Glutamatergic neuron (in vitro differentiated cells): ENCODE measurements at regions not wholly inside any gene's neighbourhood (a gene's known extent, or its start where the extent isn't known, plus 50 kb on each side); places are given as distances from the start of the nearest gene placed in this dataset.

Source experiments
- DNase-seq: peaks from one replicate; pipeline ENCODE4 v3.0.0; 2022
- H3K27ac Mint-ChIP-seq: one replicate; pipeline ENCODE4 v1.8.0; 2020; ENCODE audit warnings: mild to moderate bottlenecking, mixed read lengths, inconsistent platforms; ENCODE audit not compliant: unreplicated experiment
- H3K27me3 Mint-ChIP-seq: one replicate; pipeline ENCODE4 v1.8.0; 2020; ENCODE audit warnings: mild to moderate bottlenecking, moderate library complexity, mixed read lengths, inconsistent platforms; ENCODE audit not compliant: unreplicated experiment
- H3K36me3 Mint-ChIP-seq: one replicate; pipeline ENCODE4 v1.8.0; 2020; ENCODE audit warnings: mild to moderate bottlenecking, mixed read lengths, inconsistent platforms; ENCODE audit not compliant: unreplicated experiment
- H3K4me1 Mint-ChIP-seq: one replicate; pipeline ENCODE4 v1.8.0; 2020; ENCODE audit warnings: mild to moderate bottlenecking, low read depth, mixed read lengths, inconsistent platforms; ENCODE audit not compliant: unreplicated experiment
- H3K4me3 Mint-ChIP-seq: one replicate; pipeline ENCODE4 v1.8.0; 2020; ENCODE audit warnings: mild to moderate bottlenecking, mixed read lengths, inconsistent platforms; ENCODE audit not compliant: unreplicated experiment
- H3K9me3 Mint-ChIP-seq: one replicate; pipeline ENCODE4 v1.8.0; 2020; ENCODE audit warnings: mild to moderate bottlenecking, moderate library complexity, mixed read lengths, inconsistent platforms; ENCODE audit not compliant: unreplicated experiment
- CTCF ChIP-seq: fragments of 200-600 bp; sonication (generic); IDR thresholded peaks from one replicate; pipeline ENCODE4 v1.5.0; 2021; ENCODE audit not compliant: partially characterized antibody, unreplicated experiment

- Mint-ChIP-seq H3K4me1 (no peaks in the 10 kb centered on the region), H3K27ac (no peak overlapping the region), H3K27me3 (no peaks in the 10 kb centered on the region), H3K36me3 (no peaks in the 10 kb centered on the region), H3K9me3 (no peaks in the 10 kb centered on the region), H3K4me3 (no peak overlapping the region)
- TF ChIP-seq CTCF = no peak
- no peak for DNase-seq
Observed at GRCh38 chr18:45439851-45440645, 175.2 kb upstream of the SLC14A2 start.

DNA sequence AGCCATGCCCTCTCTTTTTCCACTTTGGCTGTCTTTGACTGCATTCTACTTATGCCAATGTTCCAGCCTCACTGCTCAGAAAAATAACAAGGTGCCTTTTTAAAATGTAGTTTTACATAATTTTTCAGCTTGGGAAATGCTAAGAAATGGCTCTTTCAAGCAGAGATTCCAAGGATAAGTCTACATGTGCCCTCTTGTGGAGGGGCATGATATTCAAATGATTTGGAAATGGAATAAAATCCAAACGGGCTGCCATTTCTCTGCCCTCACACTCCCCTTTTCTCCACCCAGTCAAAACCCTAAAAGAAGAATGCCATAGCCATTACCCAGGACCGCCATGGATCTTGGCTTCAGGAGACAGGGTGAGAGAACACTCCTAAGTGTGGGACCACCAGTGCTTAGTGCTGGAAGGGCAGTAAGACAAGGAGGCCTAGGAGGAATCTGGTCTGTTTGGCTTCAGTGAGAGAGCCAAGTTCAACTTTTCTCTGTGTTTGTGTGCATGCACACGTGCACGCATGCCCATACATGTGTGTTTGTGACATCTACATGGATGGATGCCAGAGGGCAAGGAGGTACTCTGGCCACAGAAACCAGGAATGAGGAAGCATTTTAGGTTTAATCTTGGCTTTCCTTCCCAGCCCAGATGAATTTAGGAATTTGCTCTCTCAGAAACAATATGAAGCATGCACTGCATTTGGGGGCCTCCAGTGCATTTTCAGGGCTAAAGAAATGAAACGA is 174.0 kb upstream of the SLC14A2 start:
- Mint-ChIP-seq H3K27ac (no peak overlapping the region), H3K36me3 (no peaks in the 10 kb centered on the region), H3K9me3 (no peaks in the 10 kb centered on the region), H3K27me3 (no peaks in the 10 kb centered on the region), H3K4me3 (no peak overlapping the region), H3K4me1 (peaks cover 2% of the 10 kb centered on the region)
- DNase-seq = no peak
- no peak for TF ChIP-seq CTCF

GRCh38 chr18:45444040-45444439 is 171.2 kb upstream of the SLC14A2 start:
- H3K9me3 Mint-ChIP-seq = peaks cover 7% of the 10 kb centered on the region
- no peak overlapping the region for H3K4me3 Mint-ChIP-seq
- TF ChIP-seq CTCF = no peak
- peaks cover 4% of the 10 kb centered on the region for H3K27me3 Mint-ChIP-seq
- H3K27ac Mint-ChIP-seq = no peak overlapping the region
- peaks cover 19% of the 10 kb centered on the region for H3K4me1 Mint-ChIP-seq
- DNase-seq = no peak
- no peaks in the 10 kb centered on the region for H3K36me3 Mint-ChIP-seq

GRCh38 chr18:45447355-45448265 is 167.7 kb upstream of the SLC14A2 start:
- peaks cover 9% of the 10 kb centered on the region for H3K9me3 Mint-ChIP-seq
- peak overlapping the region; percentile 84 for H3K27ac Mint-ChIP-seq
- no peak for DNase-seq
- peaks cover 6% of the 10 kb centered on the region for H3K27me3 Mint-ChIP-seq
- no peaks in the 10 kb centered on the region for H3K36me3 Mint-ChIP-seq
- no peak for TF ChIP-seq CTCF
- H3K4me1 Mint-ChIP-seq = peaks cover 34% of the 10 kb centered on the region
- peak overlapping the region; percentile 69 for H3K4me3 Mint-ChIP-seq
